ENCODE measurements at regions not wholly inside any gene's neighbourhood (a gene's known extent, or its start where the extent isn't known, plus 50 kb on each side); places are given as distances from the start of the nearest gene placed in this dataset.
A peak's percentile ranks its signal among the peaks of the same experiment; 100 is the strongest.

DNA sequence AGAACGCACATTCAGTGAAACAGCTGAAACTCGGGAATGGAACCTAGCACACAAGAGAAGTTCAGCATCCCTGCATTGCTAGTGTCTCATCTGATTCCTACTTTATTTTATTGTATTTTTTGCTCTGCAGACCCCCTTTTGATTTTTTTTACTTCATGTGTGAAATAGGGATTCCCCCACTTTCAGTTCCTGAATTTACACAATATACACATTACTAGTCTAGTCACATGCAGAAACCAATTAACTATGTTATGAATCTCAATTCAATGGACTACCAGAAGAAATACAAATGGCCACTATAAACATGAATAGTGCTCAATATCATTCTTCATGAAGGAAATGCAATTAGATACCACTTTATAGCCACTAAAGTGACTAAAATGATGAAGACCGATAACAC, 386.1 kb upstream of the COBL start:
- H3K4me3 ChIP-seq (ENCODE audit: low read depth, low read length) = no peak overlapping the region
- no peaks in the 10 kb centered on the region for H3K4me1 ChIP-seq (ENCODE audit: control insufficient read depth, insufficient read depth, low read length)
- no peaks in the 10 kb centered on the region for H3K9me3 ChIP-seq (ENCODE audit: control insufficient read depth, insufficient read depth, low read length)
- H3K27ac ChIP-seq (ENCODE audit: low read depth, low read length) = no peak overlapping the region
- DNase-seq (ENCODE audit: low read depth in 4 of 6, low spot score in 6 of 6) = no peak
- WGBS (ENCODE audit: insufficient coverage) = no CpG with 5 or more reads among the region's 3 CpGs
- no peaks in the 10 kb centered on the region for H3K36me3 ChIP-seq (ENCODE audit: control insufficient read depth, insufficient read depth, low read length)
- H3K27me3 ChIP-seq (ENCODE audit: control insufficient read depth, insufficient read depth, low read length) = no peaks in the 10 kb centered on the region

DNA sequence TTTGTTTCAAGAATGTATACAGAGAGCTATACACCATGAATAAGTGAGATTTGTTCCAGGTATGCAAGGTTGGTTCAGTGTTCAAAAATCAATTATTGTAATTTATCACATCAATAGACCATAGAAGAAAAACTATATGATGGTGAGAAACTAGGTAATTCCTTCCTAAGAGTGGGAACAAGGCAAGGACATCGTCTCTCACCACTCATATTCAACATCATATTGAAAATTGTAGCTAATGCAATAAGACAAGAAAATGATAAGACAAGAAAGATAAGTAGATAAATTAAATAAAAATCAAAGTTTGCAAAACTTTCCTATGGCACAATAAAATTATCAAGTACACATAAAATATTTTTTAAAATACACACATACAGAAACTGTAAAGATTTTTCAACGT, 385.3 kb upstream of the COBL start:
- DNase-seq (ENCODE audit: low read depth in 4 of 6, low spot score in 6 of 6) = no peak
- H3K4me1 ChIP-seq (ENCODE audit: control insufficient read depth, insufficient read depth, low read length) = no peaks in the 10 kb centered on the region
- H3K27ac ChIP-seq (ENCODE audit: low read depth, low read length) = no peak overlapping the region
- no peaks in the 10 kb centered on the region for H3K9me3 ChIP-seq (ENCODE audit: control insufficient read depth, insufficient read depth, low read length)
- H3K27me3 ChIP-seq (ENCODE audit: control insufficient read depth, insufficient read depth, low read length) = no peaks in the 10 kb centered on the region
- no CpG with 5 or more reads among the region's 2 CpGs for WGBS (ENCODE audit: insufficient coverage)
- no peaks in the 10 kb centered on the region for H3K36me3 ChIP-seq (ENCODE audit: control insufficient read depth, insufficient read depth, low read length)
- H3K4me3 ChIP-seq (ENCODE audit: low read depth, low read length) = no peak overlapping the region

DNA sequence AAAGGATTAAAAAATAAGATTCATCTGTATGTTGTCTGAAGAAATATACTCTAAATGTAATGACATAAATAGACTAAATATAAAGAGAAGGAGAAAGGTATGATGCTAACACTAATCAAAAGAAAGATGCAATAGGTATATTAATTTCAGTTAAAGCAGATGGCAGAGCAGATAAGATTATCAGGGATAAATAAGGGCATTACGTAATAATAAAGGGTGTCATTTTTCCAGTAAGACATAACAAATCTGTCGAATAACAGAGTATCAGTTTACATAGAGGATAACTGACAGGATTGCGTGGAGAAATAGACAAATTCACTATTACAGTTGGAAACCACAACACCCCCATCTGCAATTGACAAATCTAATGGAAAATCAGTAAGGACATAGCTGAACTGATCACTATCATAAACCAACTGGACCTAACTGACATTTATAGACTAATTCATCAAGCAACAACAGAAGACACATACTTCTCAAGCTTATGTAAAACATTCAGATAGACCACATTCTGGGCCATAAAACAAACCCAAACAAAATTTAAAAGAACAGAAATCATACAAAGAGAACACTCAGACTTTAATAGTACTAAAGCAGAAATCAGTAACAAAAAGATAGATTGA, 384.1 kb upstream of the COBL start:
- H3K27me3 ChIP-seq (ENCODE audit: control insufficient read depth, insufficient read depth, low read length) = no peaks in the 10 kb centered on the region
- WGBS (ENCODE audit: insufficient coverage) = no CpG with 5 or more reads among the region's 3 CpGs
- no peak overlapping the region for H3K27ac ChIP-seq (ENCODE audit: low read depth, low read length)
- H3K9me3 ChIP-seq (ENCODE audit: control insufficient read depth, insufficient read depth, low read length) = no peaks in the 10 kb centered on the region
- no peak overlapping the region for H3K4me3 ChIP-seq (ENCODE audit: low read depth, low read length)
- no peaks in the 10 kb centered on the region for H3K36me3 ChIP-seq (ENCODE audit: control insufficient read depth, insufficient read depth, low read length)
- H3K4me1 ChIP-seq (ENCODE audit: control insufficient read depth, insufficient read depth, low read length) = no peaks in the 10 kb centered on the region
- no peak for DNase-seq (ENCODE audit: low read depth in 4 of 6, low spot score in 6 of 6)

- no peak overlapping the region for H3K27ac ChIP-seq (ENCODE audit: low read depth, low read length)
- WGBS (ENCODE audit: insufficient coverage) = 100% methylated on average over 5 of the region's 5 CpGs
Measured at GRCh38 chr7:51693258-51693657, 376.6 kb upstream of the COBL start.

DNA sequence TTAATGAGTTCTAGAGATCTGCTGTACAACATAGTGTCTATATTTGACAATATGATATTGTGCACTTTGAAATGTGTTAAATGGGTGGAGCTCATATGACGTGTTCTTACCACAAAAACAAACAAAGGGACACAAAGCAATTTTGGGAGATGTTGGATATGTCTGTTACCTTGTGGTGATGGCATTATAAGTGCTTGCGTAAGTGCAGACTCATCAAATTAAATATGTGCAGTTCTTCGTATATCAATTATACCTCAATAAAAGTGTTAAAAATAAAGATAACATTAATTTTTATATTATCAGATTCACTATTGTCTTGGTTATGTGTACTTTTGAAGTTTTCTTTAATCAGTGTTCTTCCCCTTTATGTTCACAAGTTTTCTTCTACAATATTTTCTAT, 372.9 kb upstream of the COBL start:
- Histone ChIP-seq H3K27ac (ENCODE audit: low read depth, low read length) (no peak overlapping the region), H3K4me3 (ENCODE audit: low read depth, low read length) (no peak overlapping the region), H3K36me3 (ENCODE audit: control insufficient read depth, insufficient read depth, low read length) (no peaks in the 10 kb centered on the region), H3K4me1 (ENCODE audit: control insufficient read depth, insufficient read depth, low read length) (no peaks in the 10 kb centered on the region), H3K9me3 (ENCODE audit: control insufficient read depth, insufficient read depth, low read length) (no peaks in the 10 kb centered on the region), H3K27me3 (ENCODE audit: control insufficient read depth, insufficient read depth, low read length) (no peaks in the 10 kb centered on the region)
- no peak for DNase-seq (ENCODE audit: low read depth in 4 of 6, low spot score in 6 of 6)
- no CpG with 5 or more reads among the region's 3 CpGs for WGBS (ENCODE audit: insufficient coverage)

More at GRCh38 chr7:51693258-51693657, 376.6 kb upstream of the COBL start:
- Histone ChIP-seq H3K4me3 (ENCODE audit: low read depth, low read length) (no peak overlapping the region), H3K36me3 (ENCODE audit: control insufficient read depth, insufficient read depth, low read length) (no peaks in the 10 kb centered on the region), H3K27me3 (ENCODE audit: control insufficient read depth, insufficient read depth, low read length) (no peaks in the 10 kb centered on the region), H3K4me1 (ENCODE audit: control insufficient read depth, insufficient read depth, low read length) (no peaks in the 10 kb centered on the region), H3K9me3 (ENCODE audit: control insufficient read depth, insufficient read depth, low read length) (no peaks in the 10 kb centered on the region)
- DNase-seq (ENCODE audit: low read depth in 4 of 6, low spot score in 6 of 6) = no peak

DNA sequence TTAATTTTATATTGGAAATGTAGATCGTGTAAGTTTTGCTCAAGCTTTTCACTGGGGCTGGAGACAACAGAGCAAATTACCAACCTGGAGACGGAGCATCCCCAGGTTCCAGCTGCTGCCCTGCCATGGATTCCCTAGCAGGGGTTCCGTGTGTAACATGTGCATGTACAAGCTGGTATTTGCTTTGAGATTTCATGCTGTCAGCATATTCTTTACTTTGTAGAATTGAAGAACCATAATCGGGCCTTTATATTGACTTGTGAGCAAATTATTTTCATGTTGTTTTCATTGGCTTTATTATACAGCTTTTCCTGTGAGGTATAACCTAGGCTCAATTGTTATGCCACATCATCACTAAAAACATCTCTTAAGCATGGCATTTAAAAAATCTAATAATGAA, 369.2 kb upstream of the COBL start:
- H3K27ac ChIP-seq (ENCODE audit: low read depth, low read length) = no peak overlapping the region
- H3K9me3 ChIP-seq (ENCODE audit: control insufficient read depth, insufficient read depth, low read length) = no peaks in the 10 kb centered on the region
- H3K4me3 ChIP-seq (ENCODE audit: low read depth, low read length) = no peak overlapping the region
- DNase-seq (ENCODE audit: low read depth in 4 of 6, low spot score in 6 of 6) = no peak
- H3K4me1 ChIP-seq (ENCODE audit: control insufficient read depth, insufficient read depth, low read length) = no peaks in the 10 kb centered on the region
- H3K36me3 ChIP-seq (ENCODE audit: control insufficient read depth, insufficient read depth, low read length) = no peaks in the 10 kb centered on the region
- WGBS (ENCODE audit: insufficient coverage) = 88% methylated on average over 3 of the region's 4 CpGs
- H3K27me3 ChIP-seq (ENCODE audit: control insufficient read depth, insufficient read depth, low read length) = no peaks in the 10 kb centered on the region

DNA sequence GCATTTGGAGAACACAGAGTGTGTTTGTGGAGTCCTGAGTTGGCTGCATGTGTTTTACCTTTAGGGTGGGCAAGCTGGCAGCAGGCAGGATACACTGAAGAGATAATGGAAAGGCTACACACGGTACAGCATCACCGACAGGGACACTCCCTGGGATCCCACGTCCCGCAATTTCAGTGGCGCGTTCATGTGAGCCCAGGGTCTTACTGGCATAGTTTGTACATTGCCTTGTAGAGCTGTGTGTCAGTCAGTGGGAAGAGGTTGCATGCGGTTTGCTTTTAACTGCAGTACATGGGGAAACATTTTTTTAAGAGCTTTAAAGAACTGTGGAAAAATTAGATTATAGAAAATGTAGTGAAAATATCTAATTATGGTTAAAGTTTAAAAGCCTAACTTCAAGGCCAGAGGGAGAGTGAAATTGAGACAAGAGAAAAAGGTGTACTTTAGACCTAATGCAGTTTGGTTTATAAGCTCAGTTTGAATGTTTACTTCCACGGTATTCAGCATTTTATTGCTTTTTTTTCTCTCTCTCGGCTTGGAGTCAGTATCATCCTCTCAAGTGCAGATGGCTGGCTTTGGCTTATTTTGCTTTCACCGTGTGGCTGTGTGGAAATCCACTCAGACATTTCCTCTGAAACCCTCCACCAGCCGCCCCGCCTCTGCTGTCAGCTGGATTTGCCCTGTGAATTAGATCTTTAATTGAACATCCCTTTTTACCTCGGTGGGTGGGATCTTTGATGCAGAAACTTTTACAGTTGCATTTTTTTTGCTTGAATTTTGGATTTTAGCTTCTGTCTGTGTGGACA, 364.2 kb upstream of the COBL start:
- WGBS (ENCODE audit: insufficient coverage) = 74% methylated on average over 7 of the region's 13 CpGs
- Histone ChIP-seq H3K4me1 (ENCODE audit: control insufficient read depth, insufficient read depth, low read length) (no peaks in the 10 kb centered on the region), H3K36me3 (ENCODE audit: control insufficient read depth, insufficient read depth, low read length) (no peaks in the 10 kb centered on the region), H3K27me3 (ENCODE audit: control insufficient read depth, insufficient read depth, low read length) (no peaks in the 10 kb centered on the region), H3K27ac (ENCODE audit: low read depth, low read length) (no peak overlapping the region), H3K9me3 (ENCODE audit: control insufficient read depth, insufficient read depth, low read length) (no peaks in the 10 kb centered on the region), H3K4me3 (ENCODE audit: low read depth, low read length) (no peak overlapping the region)
- DNase-seq (ENCODE audit: low read depth in 4 of 6, low spot score in 6 of 6) = peak in 2 of 6 donors; percentile 18 to 71

DNA sequence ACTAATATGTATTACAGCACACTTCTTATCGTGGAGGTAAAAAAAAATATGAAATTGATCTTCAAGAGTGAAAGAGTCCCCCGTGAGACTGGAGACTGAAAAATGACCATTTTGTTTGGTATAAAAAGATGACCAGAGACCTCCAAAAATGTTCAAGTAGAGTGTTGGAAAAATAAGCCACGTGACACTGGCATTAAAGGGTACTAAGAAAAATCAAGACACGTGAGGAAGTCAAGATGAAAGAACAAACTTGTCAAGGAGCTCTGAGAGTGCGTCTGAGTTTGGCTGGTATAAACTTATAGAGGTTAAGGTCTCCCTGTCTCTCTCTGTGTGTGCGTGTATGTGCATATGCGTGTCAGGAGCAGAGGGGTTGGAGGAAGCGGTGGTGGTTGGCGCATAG, 362.7 kb upstream of the COBL start:
- Histone ChIP-seq H3K27me3 (ENCODE audit: control insufficient read depth, insufficient read depth, low read length) (no peaks in the 10 kb centered on the region), H3K9me3 (ENCODE audit: control insufficient read depth, insufficient read depth, low read length) (no peaks in the 10 kb centered on the region), H3K27ac (ENCODE audit: low read depth, low read length) (no peak overlapping the region), H3K36me3 (ENCODE audit: control insufficient read depth, insufficient read depth, low read length) (no peaks in the 10 kb centered on the region), H3K4me3 (ENCODE audit: low read depth, low read length) (no peak overlapping the region), H3K4me1 (ENCODE audit: control insufficient read depth, insufficient read depth, low read length) (no peaks in the 10 kb centered on the region)
- no peak for DNase-seq (ENCODE audit: low read depth in 4 of 6, low spot score in 6 of 6)
- 90% methylated on average over 8 of the region's 9 CpGs for WGBS (ENCODE audit: insufficient coverage)

DNA sequence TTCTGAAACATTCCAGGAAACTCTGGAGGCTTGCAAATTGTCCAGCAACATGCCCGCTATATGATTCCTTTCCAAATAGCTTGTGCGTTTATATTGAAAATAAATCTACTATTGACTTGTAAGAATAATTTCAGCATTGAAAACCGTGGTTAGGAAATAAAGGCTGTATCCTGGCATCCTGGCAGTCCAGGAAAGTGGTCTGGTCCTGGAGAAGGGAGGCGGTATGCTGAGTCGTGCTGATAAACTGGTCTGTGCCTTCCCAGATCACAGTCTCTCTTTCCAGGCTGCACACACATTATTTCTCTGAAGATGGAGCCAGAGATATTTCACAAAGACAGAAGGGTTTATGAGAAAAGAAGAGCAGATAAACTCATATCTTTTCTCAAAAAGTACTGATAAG, 350.1 kb upstream of the COBL start:
- no peaks in the 10 kb centered on the region for H3K4me1 ChIP-seq (ENCODE audit: control insufficient read depth, insufficient read depth, low read length)
- peak in 3 of 6 donors; percentile 32 to 92 (median 79) for DNase-seq (ENCODE audit: low read depth in 4 of 6, low spot score in 6 of 6)
- H3K9me3 ChIP-seq (ENCODE audit: control insufficient read depth, insufficient read depth, low read length) = no peaks in the 10 kb centered on the region
- H3K36me3 ChIP-seq (ENCODE audit: control insufficient read depth, insufficient read depth, low read length) = no peaks in the 10 kb centered on the region
- H3K4me3 ChIP-seq (ENCODE audit: low read depth, low read length) = no peak overlapping the region
- no peak overlapping the region for H3K27ac ChIP-seq (ENCODE audit: low read depth, low read length)
- 33% methylated on average over 1 of the region's 5 CpGs for WGBS (ENCODE audit: insufficient coverage)
- H3K27me3 ChIP-seq (ENCODE audit: control insufficient read depth, insufficient read depth, low read length) = no peaks in the 10 kb centered on the region

GRCh38 chr7:51666266-51666665, 349.7 kb upstream of the COBL start:
- no peaks in the 10 kb centered on the region for H3K9me3 ChIP-seq (ENCODE audit: control insufficient read depth, insufficient read depth, low read length)
- H3K4me3 ChIP-seq (ENCODE audit: low read depth, low read length) = no peak overlapping the region
- no peak overlapping the region for H3K27ac ChIP-seq (ENCODE audit: low read depth, low read length)
- 31% methylated on average over 2 of the region's 3 CpGs for WGBS (ENCODE audit: insufficient coverage)
- no peaks in the 10 kb centered on the region for H3K36me3 ChIP-seq (ENCODE audit: control insufficient read depth, insufficient read depth, low read length)
- no peaks in the 10 kb centered on the region for H3K27me3 ChIP-seq (ENCODE audit: control insufficient read depth, insufficient read depth, low read length)
- no peaks in the 10 kb centered on the region for H3K4me1 ChIP-seq (ENCODE audit: control insufficient read depth, insufficient read depth, low read length)
- DNase-seq (ENCODE audit: low read depth in 4 of 6, low spot score in 6 of 6) = peak in 1 of 6 donors; percentile 60

Data from spinal cord (tissue), 9 donors.